ENCODE measurements at regions not wholly inside any gene's neighbourhood (a gene's known extent, or its start where the extent isn't known, plus 50 kb on each side); places are given as distances from the start of the nearest gene placed in this dataset.

- no peak for TF ChIP-seq POLR2A (IDR thresholded peaks at IDR 0.05)
- no peak for TF ChIP-seq POLR2AphosphoS5 (IDR thresholded peaks at IDR 0.05)
- TF ChIP-seq, protein P1, sequence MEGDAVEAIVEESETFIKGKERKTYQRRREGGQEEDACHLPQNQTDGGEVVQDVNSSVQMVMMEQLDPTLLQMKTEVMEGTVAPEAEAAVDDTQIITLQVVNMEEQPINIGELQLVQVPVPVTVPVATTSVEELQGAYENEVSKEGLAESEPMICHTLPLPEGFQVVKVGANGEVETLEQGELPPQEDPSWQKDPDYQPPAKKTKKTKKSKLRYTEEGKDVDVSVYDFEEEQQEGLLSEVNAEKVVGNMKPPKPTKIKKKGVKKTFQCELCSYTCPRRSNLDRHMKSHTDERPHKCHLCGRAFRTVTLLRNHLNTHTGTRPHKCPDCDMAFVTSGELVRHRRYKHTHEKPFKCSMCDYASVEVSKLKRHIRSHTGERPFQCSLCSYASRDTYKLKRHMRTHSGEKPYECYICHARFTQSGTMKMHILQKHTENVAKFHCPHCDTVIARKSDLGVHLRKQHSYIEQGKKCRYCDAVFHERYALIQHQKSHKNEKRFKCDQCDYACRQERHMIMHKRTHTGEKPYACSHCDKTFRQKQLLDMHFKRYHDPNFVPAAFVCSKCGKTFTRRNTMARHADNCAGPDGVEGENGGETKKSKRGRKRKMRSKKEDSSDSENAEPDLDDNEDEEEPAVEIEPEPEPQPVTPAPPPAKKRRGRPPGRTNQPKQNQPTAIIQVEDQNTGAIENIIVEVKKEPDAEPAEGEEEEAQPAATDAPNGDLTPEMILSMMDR (IDR thresholded peaks at IDR 0.05) = no peak
Measured at GRCh38 chr6:115287467-115287866, 773.2 kb downstream of the FRK start.
